A549 (cell line): ENCODE measurements at regions not wholly inside any gene's neighbourhood (a gene's known extent, or its start where the extent isn't known, plus 50 kb on each side); places are given as distances from the start of the nearest gene placed in this dataset.

Source experiments
- ATAC-seq, 2 experiments: fragments of 200-7000 bp in 1 of 2; fragments of >200 bp in 1 of 2; cut with Nextera tagmentation in 1 of 2; cut with Tn5 transposase in 1 of 2; 3 replicates each; pipeline versions ENCODE4 v1.8.0 to v1.9.1; 2018 to 2020; ENCODE audit warnings: mild to moderate bottlenecking in 1 of 2, moderate library complexity in 1 of 2
- CTCF ChIA-PET: fragments of 300-600 bp; sonication (Branson Sonifier 250); formaldehyde crosslinking; extraction: SDS; loops from one replicate; lab custom pipeline; 2021; ENCODE audit warnings: antibody characterized with exemption, inconsistent platforms; lab: Yijun Ruan, JAX
- POLR2A ChIA-PET: fragments of 350-600 bp; formaldehyde crosslinking; extraction: SDS; loops from one replicate; lab custom pipeline; 2021; ENCODE audit warnings: antibody characterized with exemption, inconsistent platforms; lab: Yijun Ruan, JAX
- DNase-seq, 2 experiments: peaks; one replicate each; pipeline versions ENCODE4 v3.0.0 to v3.0.0-alpha.2; 2011 to 2016; ENCODE audit warnings: low read depth in 1 of 2, low spot score in 1 of 2
- FAIRE-seq: peaks from 2 replicates; lab custom pipeline; 2011; peaks lifted over from hg19 to GRCh38; lab: Jason Lieb, UNC
- H3K27ac ChIP-seq, 2 experiments: fragments of >200 bp; sonication (Bioruptor Twin); formaldehyde crosslinking; 3 replicates each; pipeline ENCODE4 v1.5.1; 2016 to 2017
- H3K4me1 ChIP-seq: fragments of >200 bp; sonication (Bioruptor Twin); formaldehyde crosslinking; 3 replicates; pipeline ENCODE4 v1.6.1; 2016
- H3K4me2 ChIP-seq: fragments of >200 bp; sonication (Bioruptor Twin); formaldehyde crosslinking; 3 replicates; pipeline ENCODE4 v1.6.1; 2016
- H3K4me3 ChIP-seq: fragments of >200 bp; sonication (Bioruptor Twin); formaldehyde crosslinking; 3 replicates; pipeline ENCODE4 v1.5.1; 2016
- H3K9me3 ChIP-seq: fragments of >200 bp; sonication (Bioruptor Twin); formaldehyde crosslinking; 3 replicates; pipeline ENCODE4 v1.6.1; 2016
- BHLHE40 ChIP-seq: IDR thresholded peaks from 2 replicates; pipeline ENCODE4 v1.6.1; 2012; ENCODE audit warnings: low read depth, low read length, inconsistent platforms
- CHD2 ChIP-seq: fragments of 150-350 bp; IDR thresholded peaks from 2 replicates; pipeline ENCODE4 v1.6.1; 2014; ENCODE audit warnings: low read length; ENCODE audit not compliant: partially characterized antibody
- CHD4 ChIP-seq: fragments of 200-600 bp; sonication (generic); IDR thresholded peaks from 2 replicates; pipeline ENCODE4 v1.6.1; 2016; ENCODE audit warnings: antibody characterized with exemption, mild to moderate bottlenecking, borderline replicate concordance
- FOSB ChIP-seq: fragments of 250-450 bp; sonication (Bioruptor Pico); IDR thresholded peaks from 2 replicates; pipeline ENCODE4 v1.5.0; 2020; ENCODE audit warnings: mild to moderate bottlenecking, moderate library complexity
- FOXS1 ChIP-seq: fragments of 250-450 bp; sonication (Bioruptor Pico); IDR thresholded peaks from 2 replicates; pipeline ENCODE4 v1.5.0; 2020; ENCODE audit warnings: mild to moderate bottlenecking, moderate library complexity
- JUN ChIP-seq, 2 experiments: fragments of >200 bp; sonication (Bioruptor Twin); formaldehyde crosslinking; IDR thresholded peaks; 2 replicates in 1 of 2; 3 replicates in 1 of 2; pipeline ENCODE4 v1.6.1; 2016 to 2017
- JUNB ChIP-seq: fragments of >200 bp; sonication (Bioruptor Twin); formaldehyde crosslinking; IDR thresholded peaks from 2 replicates; pipeline ENCODE4 v1.6.1; 2016
- KDM5A ChIP-seq: fragments of 200-600 bp; sonication (generic); IDR thresholded peaks from 2 replicates; pipeline ENCODE4 v1.6.1; 2016; ENCODE audit warnings: antibody characterized with exemption, mild to moderate bottlenecking
- MAFK ChIP-seq: fragments of 450-650 bp; IDR thresholded peaks from 2 replicates; pipeline ENCODE4 v1.6.1; 2014; ENCODE audit not compliant: partially characterized antibody
- MAZ ChIP-seq: fragments of 150-350 bp; IDR thresholded peaks from 2 replicates; pipeline ENCODE4 v1.6.1; 2014; ENCODE audit warnings: antibody characterized with exemption, low read depth, low read length, borderline replicate concordance
- MYC ChIP-seq: IDR thresholded peaks from 2 replicates; pipeline ENCODE4 v1.6.1; 2012; ENCODE audit warnings: mild to moderate bottlenecking, inconsistent platforms, low read length, improper control_type of control experiment, borderline replicate concordance
- NFE2L2 ChIP-seq: fragments of 150-350 bp; conservative IDR thresholded peaks from 2 replicates; pipeline ENCODE4 v1.6.1; 2014; ENCODE audit warnings: low read length
- NR3C1 ChIP-seq: fragments of >200 bp; sonication (Bioruptor Twin); formaldehyde crosslinking; IDR thresholded peaks from 3 replicates; pipeline ENCODE4 v1.6.1; 2017
- PHF8 ChIP-seq: fragments of 200-600 bp; sonication (generic); IDR thresholded peaks from 2 replicates; pipeline ENCODE4 v1.6.1; 2016; ENCODE audit warnings: low read depth, mild to moderate bottlenecking, antibody characterized with exemption, moderate library complexity, borderline replicate concordance
- POLR2AphosphoS2 ChIP-seq: conservative IDR thresholded peaks from 2 replicates; pipeline ENCODE4 v1.6.1; 2012; ENCODE audit warnings: low read length, improper control_type of control experiment, inconsistent platforms
- RARB ChIP-seq: fragments of 250-450 bp; sonication (Bioruptor Pico); IDR thresholded peaks from 2 replicates; pipeline ENCODE4 v1.8.0; 2021; ENCODE audit warnings: mild to moderate bottlenecking, moderate library complexity
- RNF2 ChIP-seq: fragments of 200-600 bp; sonication (generic); IDR thresholded peaks from 2 replicates; pipeline ENCODE4 v1.6.1; 2016; ENCODE audit warnings: low read depth, mild to moderate bottlenecking, antibody characterized with exemption, moderate library complexity, borderline replicate concordance
- SMC3 ChIP-seq: fragments of >200 bp; sonication (Bioruptor Twin); formaldehyde crosslinking; IDR thresholded peaks from 3 replicates; pipeline ENCODE4 v1.6.1; 2018; ENCODE audit warnings: inconsistent platforms
- TP53 ChIP-seq: fragments of 250-450 bp; sonication (Bioruptor Pico); IDR thresholded peaks from 2 replicates; pipeline ENCODE4 v1.5.0; 2021; ENCODE audit warnings: mild to moderate bottlenecking, moderate library complexity
- USF2 ChIP-seq: fragments of 450-650 bp; IDR thresholded peaks from 2 replicates; pipeline ENCODE4 v1.6.1; 2014; ENCODE audit warnings: antibody characterized with exemption
- ZC3H11A ChIP-seq: fragments of 450-650 bp; IDR thresholded peaks from 2 replicates; pipeline ENCODE4 v1.6.1; 2014; ENCODE audit warnings: antibody characterized with exemption, mild to moderate bottlenecking
- ZFP36 ChIP-seq: fragments of 450-650 bp; IDR thresholded peaks from 2 replicates; pipeline ENCODE4 v1.6.1; 2014; ENCODE audit warnings: borderline replicate concordance; ENCODE audit not compliant: partially characterized antibody
- WGBS: methylation state at CpG from one replicate; pipeline ENCODE4 v1.1.6; 2017; ENCODE audit errors: missing lambda C conversion rate; 5-methylcytosine and 5-hydroxymethylcytosine counted together
- TF ChIP-seq, protein P1 (sequence below): fragments of 200-600 bp; sonication (generic); IDR thresholded peaks from 2 replicates; pipeline ENCODE4 v1.6.1; 2016; ENCODE audit warnings: antibody characterized with exemption, mild to moderate bottlenecking, moderate library complexity
- TF ChIP-seq, protein P2 (sequence below): IDR thresholded peaks from 2 replicates; pipeline ENCODE4 v1.6.1; 2012; ENCODE audit warnings: low read depth, borderline replicate concordance
- TF ChIP-seq, protein P3 (sequence below): IDR thresholded peaks from 2 replicates; pipeline ENCODE4 v1.6.1; 2012

- Histone ChIP-seq H3K27ac (no peak overlapping the region), H3K4me1 (peaks cover 4% of the 10 kb centered on the region; the same call in 2 of the 3 replicates), H3K4me3 (no peak overlapping the region), H3K9me3 (no peaks in the 10 kb centered on the region), H3K4me2 (no peak overlapping the region)
- TF ChIP-seq NFE2L2 (no peak), BHLHE40 (no peak), SMC3 (no peak), CHD2 (no peak), FOXS1 (CRISPR knock-in tag) (no peak), CHD4 (no peak), JUN (IDR thresholded peaks at IDR 0.05) (no peak), NR3C1 (no peak), MAZ (no peak), KDM5A (no peak), RNF2 (no peak)
- ATAC-seq: no peak
- FAIRE-seq: no peak
- POLR2A ChIA-PET: no interaction called here
- CTCF ChIA-PET: interaction anchor here (0.6 kb wide), 1 partner anchor 31 kb away, joined by 4 read pairs; no protein-coding TSS in a partner anchor
- 81% methylated on average over 12 of the region's 16 CpGs for WGBS
- DNase-seq: no peak
Observed at GRCh38 chr2:101622210-101623030, 75.1 kb upstream of the MAP4K4 start.

GRCh38 chr2:101619191-101619591 is 78.3 kb upstream of the MAP4K4 start:
- ChIA-PET POLR2A (no interaction called here), CTCF (interaction anchor here (0.9 kb wide), 1 partner anchor 16 kb away, joined by 6 read pairs; no protein-coding TSS in a partner anchor)
- Histone ChIP-seq H3K4me1 (no peaks in the 10 kb centered on the region), H3K27ac (no peak overlapping the region), H3K4me3 (no peak overlapping the region), H3K9me3 (no peaks in the 10 kb centered on the region), H3K4me2 (no peak overlapping the region)
- 81% methylated on average over 10 of the region's 10 CpGs for WGBS
- no peak for FAIRE-seq
- TF ChIP-seq CHD2 (no peak), JUN (IDR thresholded peaks at IDR 0.05) (no peak), ZFP36 (no peak), USF2 (no peak), JUNB (no peak), KDM5A (no peak), TP53 (CRISPR knock-in tag) (no peak), FOSB (CRISPR knock-in tag) (no peak), POLR2AphosphoS2 (no peak), NR3C1 (no peak), PHF8 (no peak), RARB (CRISPR knock-in tag) (no peak), MAFK (no peak), ZC3H11A (no peak), MYC (no peak)
- TF ChIP-seq, protein P1, sequence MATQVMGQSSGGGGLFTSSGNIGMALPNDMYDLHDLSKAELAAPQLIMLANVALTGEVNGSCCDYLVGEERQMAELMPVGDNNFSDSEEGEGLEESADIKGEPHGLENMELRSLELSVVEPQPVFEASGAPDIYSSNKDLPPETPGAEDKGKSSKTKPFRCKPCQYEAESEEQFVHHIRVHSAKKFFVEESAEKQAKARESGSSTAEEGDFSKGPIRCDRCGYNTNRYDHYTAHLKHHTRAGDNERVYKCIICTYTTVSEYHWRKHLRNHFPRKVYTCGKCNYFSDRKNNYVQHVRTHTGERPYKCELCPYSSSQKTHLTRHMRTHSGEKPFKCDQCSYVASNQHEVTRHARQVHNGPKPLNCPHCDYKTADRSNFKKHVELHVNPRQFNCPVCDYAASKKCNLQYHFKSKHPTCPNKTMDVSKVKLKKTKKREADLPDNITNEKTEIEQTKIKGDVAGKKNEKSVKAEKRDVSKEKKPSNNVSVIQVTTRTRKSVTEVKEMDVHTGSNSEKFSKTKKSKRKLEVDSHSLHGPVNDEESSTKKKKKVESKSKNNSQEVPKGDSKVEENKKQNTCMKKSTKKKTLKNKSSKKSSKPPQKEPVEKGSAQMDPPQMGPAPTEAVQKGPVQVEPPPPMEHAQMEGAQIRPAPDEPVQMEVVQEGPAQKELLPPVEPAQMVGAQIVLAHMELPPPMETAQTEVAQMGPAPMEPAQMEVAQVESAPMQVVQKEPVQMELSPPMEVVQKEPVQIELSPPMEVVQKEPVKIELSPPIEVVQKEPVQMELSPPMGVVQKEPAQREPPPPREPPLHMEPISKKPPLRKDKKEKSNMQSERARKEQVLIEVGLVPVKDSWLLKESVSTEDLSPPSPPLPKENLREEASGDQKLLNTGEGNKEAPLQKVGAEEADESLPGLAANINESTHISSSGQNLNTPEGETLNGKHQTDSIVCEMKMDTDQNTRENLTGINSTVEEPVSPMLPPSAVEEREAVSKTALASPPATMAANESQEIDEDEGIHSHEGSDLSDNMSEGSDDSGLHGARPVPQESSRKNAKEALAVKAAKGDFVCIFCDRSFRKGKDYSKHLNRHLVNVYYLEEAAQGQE: no peak
- TF ChIP-seq, protein P2, sequence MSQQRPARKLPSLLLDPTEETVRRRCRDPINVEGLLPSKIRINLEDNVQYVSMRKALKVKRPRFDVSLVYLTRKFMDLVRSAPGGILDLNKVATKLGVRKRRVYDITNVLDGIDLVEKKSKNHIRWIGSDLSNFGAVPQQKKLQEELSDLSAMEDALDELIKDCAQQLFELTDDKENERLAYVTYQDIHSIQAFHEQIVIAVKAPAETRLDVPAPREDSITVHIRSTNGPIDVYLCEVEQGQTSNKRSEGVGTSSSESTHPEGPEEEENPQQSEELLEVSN: no peak
- TF ChIP-seq, protein P3, sequence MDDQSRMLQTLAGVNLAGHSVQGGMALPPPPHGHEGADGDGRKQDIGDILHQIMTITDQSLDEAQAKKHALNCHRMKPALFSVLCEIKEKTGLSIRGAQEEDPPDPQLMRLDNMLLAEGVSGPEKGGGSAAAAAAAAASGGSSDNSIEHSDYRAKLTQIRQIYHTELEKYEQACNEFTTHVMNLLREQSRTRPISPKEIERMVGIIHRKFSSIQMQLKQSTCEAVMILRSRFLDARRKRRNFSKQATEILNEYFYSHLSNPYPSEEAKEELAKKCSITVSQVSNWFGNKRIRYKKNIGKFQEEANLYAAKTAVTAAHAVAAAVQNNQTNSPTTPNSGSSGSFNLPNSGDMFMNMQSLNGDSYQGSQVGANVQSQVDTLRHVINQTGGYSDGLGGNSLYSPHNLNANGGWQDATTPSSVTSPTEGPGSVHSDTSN: no peak
- no peak for ATAC-seq
- no peak for DNase-seq
